ENCODE measurements at regions not wholly inside any gene's neighbourhood (a gene's known extent, or its start where the extent isn't known, plus 50 kb on each side); places are given as distances from the start of the nearest gene placed in this dataset.
"Not testable (repeated sequence)": the region's sequence is repeated elsewhere in the genome, so short reads cannot be mapped to it uniquely, and the experiment has no call there.

GRCh38 chr1:120299433-120300057 lies 115.3 kb upstream of the NBPF8 start:
- not testable (repeated sequence) for TF ChIP-seq POLR2AphosphoS5 (IDR thresholded peaks at IDR 0.05); RAD21 (conservative IDR thresholded peaks at IDR 0.05); CTCF (IDR thresholded peaks at IDR 0.05; ENCODE audit: poor library complexity, severe bottlenecking)
- TF ChIP-seq, protein P1, sequence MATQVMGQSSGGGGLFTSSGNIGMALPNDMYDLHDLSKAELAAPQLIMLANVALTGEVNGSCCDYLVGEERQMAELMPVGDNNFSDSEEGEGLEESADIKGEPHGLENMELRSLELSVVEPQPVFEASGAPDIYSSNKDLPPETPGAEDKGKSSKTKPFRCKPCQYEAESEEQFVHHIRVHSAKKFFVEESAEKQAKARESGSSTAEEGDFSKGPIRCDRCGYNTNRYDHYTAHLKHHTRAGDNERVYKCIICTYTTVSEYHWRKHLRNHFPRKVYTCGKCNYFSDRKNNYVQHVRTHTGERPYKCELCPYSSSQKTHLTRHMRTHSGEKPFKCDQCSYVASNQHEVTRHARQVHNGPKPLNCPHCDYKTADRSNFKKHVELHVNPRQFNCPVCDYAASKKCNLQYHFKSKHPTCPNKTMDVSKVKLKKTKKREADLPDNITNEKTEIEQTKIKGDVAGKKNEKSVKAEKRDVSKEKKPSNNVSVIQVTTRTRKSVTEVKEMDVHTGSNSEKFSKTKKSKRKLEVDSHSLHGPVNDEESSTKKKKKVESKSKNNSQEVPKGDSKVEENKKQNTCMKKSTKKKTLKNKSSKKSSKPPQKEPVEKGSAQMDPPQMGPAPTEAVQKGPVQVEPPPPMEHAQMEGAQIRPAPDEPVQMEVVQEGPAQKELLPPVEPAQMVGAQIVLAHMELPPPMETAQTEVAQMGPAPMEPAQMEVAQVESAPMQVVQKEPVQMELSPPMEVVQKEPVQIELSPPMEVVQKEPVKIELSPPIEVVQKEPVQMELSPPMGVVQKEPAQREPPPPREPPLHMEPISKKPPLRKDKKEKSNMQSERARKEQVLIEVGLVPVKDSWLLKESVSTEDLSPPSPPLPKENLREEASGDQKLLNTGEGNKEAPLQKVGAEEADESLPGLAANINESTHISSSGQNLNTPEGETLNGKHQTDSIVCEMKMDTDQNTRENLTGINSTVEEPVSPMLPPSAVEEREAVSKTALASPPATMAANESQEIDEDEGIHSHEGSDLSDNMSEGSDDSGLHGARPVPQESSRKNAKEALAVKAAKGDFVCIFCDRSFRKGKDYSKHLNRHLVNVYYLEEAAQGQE (IDR thresholded peaks at IDR 0.05; ENCODE audit: borderline replicate concordance): not testable (repeated sequence)
